ENCODE measurements at regions not wholly inside any gene's neighbourhood (a gene's known extent, or its start where the extent isn't known, plus 50 kb on each side); places are given as distances from the start of the nearest gene placed in this dataset.

- DNase-seq: no peak
- in situ Hi-C loops (cut with MboI; ENCODE audit: low pct_unique_long_range_greater_than_20kb, low sequenced_read_pairs): no loop called here
Measured at GRCh38 chr4:141390571-141390970, 169.9 kb downstream of the ZNF330 start.

GRCh38 chr4:141391293-141391692, 170.6 kb downstream of the ZNF330 start:
- DNase-seq: no peak
- in situ Hi-C loops (cut with MboI; ENCODE audit: low pct_unique_long_range_greater_than_20kb, low sequenced_read_pairs): no loop called here

- no peak for DNase-seq
- in situ Hi-C loops (cut with MboI; ENCODE audit: low pct_unique_long_range_greater_than_20kb, low sequenced_read_pairs): no loop called here
Measured at GRCh38 chr4:141391771-141392170, 171.1 kb downstream of the ZNF330 start.

- no peak for DNase-seq
- in situ Hi-C loops (cut with MboI; ENCODE audit: low pct_unique_long_range_greater_than_20kb, low sequenced_read_pairs): no loop called here
Measured at GRCh38 chr4:141395246-141395830, 174.6 kb downstream of the ZNF330 start.

- in situ Hi-C loops (cut with MboI; ENCODE audit: low pct_unique_long_range_greater_than_20kb, low sequenced_read_pairs): no loop called here
- no peak for DNase-seq
Measured at GRCh38 chr4:141395919-141396318, 175.2 kb downstream of the ZNF330 start.

GRCh38 chr4:141402712-141403111, 182.0 kb downstream of the ZNF330 start:
- no peak for DNase-seq
- in situ Hi-C loops (cut with MboI; ENCODE audit: low pct_unique_long_range_greater_than_20kb, low sequenced_read_pairs): no loop called here

GRCh38 chr4:141403782-141404181, 183.1 kb downstream of the ZNF330 start:
- in situ Hi-C loops (cut with MboI; ENCODE audit: low pct_unique_long_range_greater_than_20kb, low sequenced_read_pairs): no loop called here
- no peak for DNase-seq

GRCh38 chr4:141406237-141406636, 185.5 kb downstream of the ZNF330 start:
- no peak for DNase-seq

GRCh38 chr4:141409556-141409955, 188.9 kb downstream of the ZNF330 start:
- in situ Hi-C loops (cut with MboI; ENCODE audit: low pct_unique_long_range_greater_than_20kb, low sequenced_read_pairs): no loop called here

More at GRCh38 chr4:141406237-141406636, 185.5 kb downstream of the ZNF330 start:
- in situ Hi-C loops (cut with MboI; ENCODE audit: low pct_unique_long_range_greater_than_20kb, low sequenced_read_pairs): no loop called here

GRCh38 chr4:141410839-141411238, 190.1 kb downstream of the ZNF330 start:
- no peak for DNase-seq
- in situ Hi-C loops (cut with MboI; ENCODE audit: low pct_unique_long_range_greater_than_20kb, low sequenced_read_pairs): no loop called here

More at GRCh38 chr4:141409556-141409955, 188.9 kb downstream of the ZNF330 start:
- DNase-seq: no peak

- DNase-seq: no peak
- in situ Hi-C loops (cut with MboI; ENCODE audit: low pct_unique_long_range_greater_than_20kb, low sequenced_read_pairs): no loop called here
Measured at GRCh38 chr4:141411936-141412335, 191.2 kb downstream of the ZNF330 start.

GRCh38 chr4:141413366-141413765, 192.7 kb downstream of the ZNF330 start:
- DNase-seq: no peak
- in situ Hi-C loops (cut with MboI; ENCODE audit: low pct_unique_long_range_greater_than_20kb, low sequenced_read_pairs): no loop called here

GRCh38 chr4:141415651-141416050, 195.0 kb downstream of the ZNF330 start:
- DNase-seq: no peak
- in situ Hi-C loops (cut with MboI; ENCODE audit: low pct_unique_long_range_greater_than_20kb, low sequenced_read_pairs): no loop called here

GRCh38 chr4:141416219-141416618, 195.5 kb downstream of the ZNF330 start:
- in situ Hi-C loops (cut with MboI; ENCODE audit: low pct_unique_long_range_greater_than_20kb, low sequenced_read_pairs): no loop called here
- DNase-seq: no peak

- in situ Hi-C loops (cut with MboI; ENCODE audit: low pct_unique_long_range_greater_than_20kb, low sequenced_read_pairs): no loop called here
- DNase-seq: no peak
Measured at GRCh38 chr4:141416677-141417363, 196.1 kb downstream of the ZNF330 start.

- in situ Hi-C loops (cut with MboI; ENCODE audit: low pct_unique_long_range_greater_than_20kb, low sequenced_read_pairs): no loop called here
- no peak for DNase-seq
Measured at GRCh38 chr4:141417387-141417786, 196.7 kb downstream of the ZNF330 start.

GRCh38 chr4:141425124-141425523, 204.4 kb downstream of the ZNF330 start:
- in situ Hi-C loops (cut with MboI; ENCODE audit: low pct_unique_long_range_greater_than_20kb, low sequenced_read_pairs): no loop called here
- no peak for DNase-seq

- DNase-seq: no peak
- in situ Hi-C loops (cut with MboI; ENCODE audit: low pct_unique_long_range_greater_than_20kb, low sequenced_read_pairs): no loop called here
Measured at GRCh38 chr4:141427726-141428296, 207.1 kb downstream of the ZNF330 start.

GRCh38 chr4:141429933-141430332, 206.4 kb upstream of the IL15 start:
- in situ Hi-C loops (cut with MboI; ENCODE audit: low pct_unique_long_range_greater_than_20kb, low sequenced_read_pairs): no loop called here
- no peak for DNase-seq

- in situ Hi-C loops (cut with MboI; ENCODE audit: low pct_unique_long_range_greater_than_20kb, low sequenced_read_pairs): no loop called here
- no peak for DNase-seq
Measured at GRCh38 chr4:141430686-141431085, 205.7 kb upstream of the IL15 start.
